ENCODE measurements at regions not wholly inside any gene's neighbourhood (a gene's known extent, or its start where the extent isn't known, plus 50 kb on each side); places are given as distances from the start of the nearest gene placed in this dataset.

- TF ChIP-seq CTCF (IDR thresholded peaks at IDR 0.05; ENCODE audit: low read depth, low read length, missing input control) (no peak), JUND (IDR thresholded peaks at IDR 0.05) (no peak), SP1 (IDR thresholded peaks at IDR 0.05) (no peak), RXRA (IDR thresholded peaks at IDR 0.05) (no peak), MAX (IDR thresholded peaks at IDR 0.05) (no peak), FOXA2 (IDR thresholded peaks at IDR 0.05) (no peak), REST (IDR thresholded peaks at IDR 0.05) (no peak), RAD21 (IDR thresholded peaks at IDR 0.05) (no peak), YY1 (IDR thresholded peaks at IDR 0.05) (no peak), EGR1 (IDR thresholded peaks at IDR 0.05; ENCODE audit: low read depth in 2 of 2) (no peak), TAF1 (conservative IDR thresholded peaks at IDR 0.05) (no peak), ZBTB33 (IDR thresholded peaks at IDR 0.05) (no peak), FOXA1 (IDR thresholded peaks at IDR 0.05) (no peak)
Observed at GRCh38 chr1:87632232-87632631, 303.6 kb downstream of the LMO4 start.
